HepG2 (cell line): ENCODE measurements at regions not wholly inside any gene's neighbourhood (a gene's known extent, or its start where the extent isn't known, plus 50 kb on each side); places are given as distances from the start of the nearest gene placed in this dataset.

Experiments
- ATAC-seq: fragments of 200-7000 bp; cut with Tn5 transposase; 3 replicates; pipeline ENCODE4 v1.9.1; 2020; ENCODE audit warnings: mild to moderate bottlenecking, moderate library complexity
- BruUV-seq: library from RNA; stranded (reverse); fragments of 400-500 nt; replicated peaks from 2 replicates; lab custom pipeline; 2021; lab: Mats Ljungman, UMichigan
- CTCF ChIA-PET: fragments of 300-600 bp; formaldehyde crosslinking; extraction: SDS; loops from one replicate; lab custom pipeline; 2021; ENCODE audit warnings: low total read pairs, inconsistent platforms, low intra/inter-chr PET ratio; lab: Yijun Ruan, JAX
- POLR2A ChIA-PET: fragments of 350-600 bp; sonication (Branson Sonifier 250); formaldehyde crosslinking; loops from one replicate; lab custom pipeline; 2020; ENCODE audit warnings: antibody characterized with exemption, inconsistent platforms; lab: Yijun Ruan, JAX
- DNase-seq: peaks from one replicate; pipeline ENCODE4 v3.0.0-alpha.2; 2015; ENCODE audit warnings: low spot score
- FAIRE-seq: peaks from 3 replicates; lab custom pipeline; 2011; peaks lifted over from hg19 to GRCh38; lab: Jason Lieb, UNC
- H2AFZ ChIP-seq: one replicate; pipeline ENCODE4 v1.6.1; 2011; ENCODE audit warnings: low read length, inconsistent platforms
- H3K27ac ChIP-seq: fragments of 300-600 bp; 3 replicates; pipeline ENCODE4 v1.8.0; 2011; ENCODE audit warnings: mixed run types, mild to moderate bottlenecking, mixed read lengths, low read length, inconsistent platforms; ENCODE audit not compliant: insufficient read depth; ENCODE audit errors: extremely low read length
- H3K27me3 ChIP-seq, 2 experiments: fragments of 200-600 bp in 1 of 2; 2 replicates in 1 of 2; 3 replicates in 1 of 2; pipeline versions ENCODE4 v1.6.0 to v1.8.0; 2011; ENCODE audit warnings: low read length in 2 of 2, mild to moderate bottlenecking in 2 of 2, moderate library complexity in 2 of 2, inconsistent platforms in 1 of 2; ENCODE audit not compliant: insufficient read depth in 2 of 2, control insufficient read depth in 1 of 2
- H3K36me3 ChIP-seq, 2 experiments: fragments of 200-600 bp in 1 of 2; replicated peaks in 1 of 2; 2 replicates in 1 of 2; 3 replicates in 1 of 2; pipeline versions ENCODE4 v1.5.1 to v1.8.0; 2011; ENCODE audit warnings: low read length in 2 of 2, inconsistent platforms in 1 of 2; ENCODE audit not compliant: insufficient read depth in 2 of 2, control insufficient read depth in 1 of 2
- H3K4me1 ChIP-seq: 2 replicates; pipeline ENCODE4 v1.5.1; 2012; ENCODE audit warnings: low read length, inconsistent platforms; ENCODE audit not compliant: insufficient read depth
- H3K4me2 ChIP-seq: 2 replicates; pipeline ENCODE4 v1.6.0; 2011; ENCODE audit warnings: low read depth, low read length, inconsistent platforms
- H3K4me3 ChIP-seq, 3 experiments: fragments of 200-600 bp in 1 of 3; sonication (generic), shearing (Covaris generic) in 1 of 3; replicated peaks in 1 of 3; 2 replicates each; pipeline ENCODE4 v1.5.1; 2011 to 2016; ENCODE audit warnings: low read length in 3 of 3, inconsistent platforms in 2 of 3, low read depth in 2 of 3, mild to moderate bottlenecking in 2 of 3, control low read depth in 1 of 3, mixed read lengths in 1 of 3; ENCODE audit not compliant: insufficient read depth in 1 of 3
- H3K79me2 ChIP-seq: one replicate; pipeline ENCODE4 v1.6.1; 2011; ENCODE audit warnings: low read length, inconsistent platforms; ENCODE audit not compliant: insufficient read depth
- H3K9ac ChIP-seq: 2 replicates; pipeline ENCODE4 v1.6.0; 2011; ENCODE audit warnings: mild to moderate bottlenecking, low read depth, low read length, inconsistent platforms; ENCODE audit not compliant: insufficient read depth
- H3K9me3 ChIP-seq: 2 replicates; pipeline ENCODE4 v1.5.1; 2012; ENCODE audit warnings: mild to moderate bottlenecking, low read length
- H4K20me1 ChIP-seq: 2 replicates; pipeline ENCODE4 v1.6.0; 2011; ENCODE audit warnings: inconsistent platforms, mild to moderate bottlenecking, low read length, moderate library complexity; ENCODE audit not compliant: insufficient read depth
- ADNP ChIP-seq: sonication (generic); formaldehyde crosslinking; IDR thresholded peaks from 2 replicates; pipeline ENCODE4 v1.4.0; 2020; ENCODE audit warnings: missing genetic modification reagents
- ATF3 ChIP-seq: sonication (generic); formaldehyde crosslinking; IDR thresholded peaks from 2 replicates; pipeline ENCODE4 v1.4.0; 2020; ENCODE audit warnings: missing genetic modification reagents
- CBX2 ChIP-seq, 2 experiments: fragments of 200-600 bp in 1 of 2; sonication (generic); formaldehyde crosslinking in 1 of 2; IDR thresholded peaks; 2 replicates each; pipeline versions ENCODE4 v1.7.0 to v1.8.1; 2018 to 2022; ENCODE audit warnings: low read depth in 2 of 2, low read length in 1 of 2, mild to moderate bottlenecking in 1 of 2, missing genetic modification reagents in 1 of 2
- EEA1 ChIP-seq: sonication (generic); formaldehyde crosslinking; IDR thresholded peaks from 2 replicates; pipeline ENCODE4 v1.5.1; 2020; ENCODE audit warnings: mild to moderate bottlenecking, missing genetic modification reagents, borderline replicate concordance
- KDM1A ChIP-seq: IDR thresholded peaks from 2 replicates; pipeline ENCODE4 v1.6.1; 2016; ENCODE audit warnings: missing compliant biosample characterization
- SMAD3 ChIP-seq: sonication (generic); formaldehyde crosslinking; IDR thresholded peaks from 2 replicates; pipeline ENCODE4 v1.4.0; 2020; ENCODE audit warnings: missing genetic modification reagents
- SOX13 ChIP-seq, 3 experiments: fragments of 450-650 bp in 1 of 3; sonication (generic) in 1 of 3; formaldehyde crosslinking in 1 of 3; IDR thresholded peaks in 2 of 3; conservative IDR thresholded peaks in 1 of 3; 2 replicates each; pipeline versions ENCODE4 v1.5.0 to v1.6.1; 2016 to 2020; ENCODE audit warnings: antibody characterized with exemption in 1 of 3, mild to moderate bottlenecking in 1 of 3, missing compliant biosample characterization in 1 of 3, missing genetic modification reagents in 1 of 3, moderate library complexity in 1 of 3
- SSRP1 ChIP-seq: IDR thresholded peaks from 2 replicates; pipeline ENCODE4 v1.6.1; 2016; ENCODE audit warnings: control low read depth
- ZFP41 ChIP-seq: sonication (generic); formaldehyde crosslinking; IDR thresholded peaks from 2 replicates; pipeline ENCODE4 v1.4.0; 2020; ENCODE audit warnings: mild to moderate bottlenecking, missing genetic modification reagents, borderline replicate concordance
- ZNF101 ChIP-seq: sonication (generic); formaldehyde crosslinking; IDR thresholded peaks from 2 replicates; pipeline ENCODE4 v1.4.0; 2020; ENCODE audit warnings: mild to moderate bottlenecking, low read depth, missing genetic modification reagents, borderline replicate concordance
- ZNF432 ChIP-seq: sonication (generic); formaldehyde crosslinking; IDR thresholded peaks from 2 replicates; pipeline ENCODE4 v1.5.0; 2020; ENCODE audit warnings: missing genetic modification reagents, mild to moderate bottlenecking, borderline replicate concordance
- ZNF7 ChIP-seq: IDR thresholded peaks from 2 replicates; pipeline ENCODE4 v1.6.1; 2016; ENCODE audit warnings: missing biosample characterization, missing genetic modification reagents
- ZNF704 ChIP-seq: sonication (generic); formaldehyde crosslinking; IDR thresholded peaks from 2 replicates; pipeline ENCODE4 v1.8.1; 2023; ENCODE audit warnings: mild to moderate bottlenecking, inconsistent platforms, moderate library complexity, missing genetic modification reagents, borderline replicate concordance
- WGBS: methylation state at CpG from one replicate; pipeline ENCODE4 v1.1.6; 2017; ENCODE audit warnings: low lambda C conversion rate; 5-methylcytosine and 5-hydroxymethylcytosine counted together
- in situ Hi-C: cut with HindIII; loops from 2 replicates; pipeline ENCODE4 v1.10.0; 2017; ENCODE audit warnings: low pct_unique_long_range_greater_than_20kb; ENCODE audit not compliant: extremely low pct_ligation_motif_present
- intact Hi-C: fragments of 100-400 bp; cut with micrococcal nuclease; formaldehyde crosslinking; loops from one replicate; pipeline ENCODE4 v1.10.0; 2022; ENCODE audit not compliant: unreplicated experiment

GRCh38 chr6:140140891-140141290 lies 766.4 kb upstream of the CITED2 start (continued):
- no peak for TF ChIP-seq ATF3 (CRISPR knock-in tag)
- TF ChIP-seq, all 625 proteins: peak for 0

- no peak for TF ChIP-seq ZNF432 (CRISPR knock-in tag)
- TF ChIP-seq ZNF704 (CRISPR knock-in tag): no peak
- no peak for TF ChIP-seq SOX13 (IDR thresholded peaks at IDR 0.05)
- no peak for TF ChIP-seq SOX13 (CRISPR knock-in tag; conservative IDR thresholded peaks at IDR 0.05 in 1 of 2, IDR thresholded peaks at IDR 0.05 in 1 of 2)
- TF ChIP-seq CBX2 (IDR thresholded peaks at IDR 0.05; ENCODE audit: low read depth, low read length): no peak
- TF ChIP-seq CBX2 (CRISPR knock-in tag; IDR thresholded peaks at IDR 0.05; ENCODE audit: low read depth): no peak
- TF ChIP-seq SMAD3: no peak
- no peak for TF ChIP-seq ZNF7 (CRISPR knock-in tag)
- TF ChIP-seq ZNF101: no peak
- no peak for TF ChIP-seq KDM1A
- TF ChIP-seq EEA1 (CRISPR knock-in tag): no peak
- TF ChIP-seq SSRP1: no peak
- no peak for TF ChIP-seq ZFP41 (CRISPR knock-in tag)
- TF ChIP-seq ADNP (CRISPR knock-in tag): no peak
- H3K4me3 ChIP-seq: no peak overlapping the region
- H3K27me3 ChIP-seq: no peaks in the 10 kb centered on the region
- H3K9me3 ChIP-seq: peaks cover 71% of the 10 kb centered on the region
- no peaks in the 10 kb centered on the region for H3K36me3 ChIP-seq
- no peak overlapping the region for H3K4me2 ChIP-seq
- H3K9ac ChIP-seq: no peak overlapping the region
- no peaks in the 10 kb centered on the region for H4K20me1 ChIP-seq
- WGBS: 31% methylated on average over 5 of the region's 5 CpGs
- intact Hi-C loops: no loop called here
- in situ Hi-C loops: no loop called here
- POLR2A ChIA-PET: no interaction called here
- FAIRE-seq (no peak), ATAC-seq (no peak), DNase-seq (no peak)
- BruUV-seq: no TSS peak
- no peak overlapping the region for H3K27ac ChIP-seq
- CTCF ChIA-PET: no interaction called here
- no peaks in the 10 kb centered on the region for H3K79me2 ChIP-seq
- H2AFZ ChIP-seq: no peak overlapping the region
- H3K4me1 ChIP-seq: no peaks in the 10 kb centered on the region
Measured at GRCh38 chr6:140138311-140139010, 764.0 kb upstream of the CITED2 start.
